WTC11 (cell line): ENCODE measurements at regions not wholly inside any gene's neighbourhood (a gene's known extent, or its start where the extent isn't known, plus 50 kb on each side); places are given as distances from the start of the nearest gene placed in this dataset.

Experiments
- ATF6 ChIP-seq: sonication (generic); formaldehyde crosslinking; IDR thresholded peaks from 2 replicates; pipeline ENCODE4 v1.8.1; 2023; ENCODE audit warnings: mild to moderate bottlenecking, missing genetic modification reagents
- CTCF ChIP-seq: fragments of 200-600 bp; IDR thresholded peaks from 2 replicates; pipeline ENCODE4 v1.8.0; 2022; ENCODE audit warnings: antibody characterized with exemption
- USF1 ChIP-seq: sonication (generic); formaldehyde crosslinking; IDR thresholded peaks from 2 replicates; pipeline ENCODE4 v1.8.0; 2022; ENCODE audit warnings: mild to moderate bottlenecking, missing genetic modification reagents

GRCh38 chr10:28425422-28425821 is 107.5 kb upstream of the WAC start:
- no peak for TF ChIP-seq USF1 (CRISPR knock-in tag)
- no peak for TF ChIP-seq CTCF
- TF ChIP-seq ATF6 (CRISPR knock-in tag): no peak
